Panc1 (cell line): ENCODE measurements at regions not wholly inside any gene's neighbourhood (a gene's known extent, or its start where the extent isn't known, plus 50 kb on each side); places are given as distances from the start of the nearest gene placed in this dataset.

Experiments used
- ATAC-seq: fragments of 200-7000 bp; cut with Tn5 transposase; 2 replicates; pipeline ENCODE4 v1.9.1; 2020; ENCODE audit warnings: mild to moderate bottlenecking, moderate library complexity
- BruUV-seq: library from RNA; stranded (reverse); fragments of 400-500 nt; replicated peaks from 2 replicates; lab custom pipeline; 2021; lab: Mats Ljungman, UMichigan
- CTCF ChIA-PET: fragments of 300-600 bp; sonication (Branson Sonifier 250); formaldehyde crosslinking; loops from one replicate; lab custom pipeline; 2022; ENCODE audit warnings: antibody characterized with exemption; lab: Charles Lee
- POLR2A ChIA-PET: fragments of 300-600 bp; sonication (Branson Sonifier 250); formaldehyde crosslinking; loops from one replicate; lab custom pipeline; 2022; ENCODE audit warnings: antibody characterized with exemption; lab: Charles Lee
- DNase-seq: peaks from one replicate; pipeline ENCODE4 v3.0.0-alpha.2; 2010; ENCODE audit warnings: low read depth, low spot score
- H3K27ac ChIP-seq: 2 replicates; pipeline ENCODE4 v1.5.1; 2011; ENCODE audit warnings: mild to moderate bottlenecking, low read length, inconsistent platforms
- H3K27me3 ChIP-seq: fragments of 200-500 bp; sonication (Bioruptor generic); 2 replicates; pipeline ENCODE4 v1.6.0; 2014; ENCODE audit warnings: low read length, inconsistent platforms; ENCODE audit not compliant: control insufficient read depth, insufficient read depth
- H3K36me3 ChIP-seq: fragments of 200-500 bp; sonication (Bioruptor generic); 2 replicates; pipeline ENCODE4 v1.5.1; 2014; ENCODE audit warnings: inconsistent platforms, mild to moderate bottlenecking, low read length, moderate library complexity; ENCODE audit not compliant: control insufficient read depth, insufficient read depth
- H3K4me1 ChIP-seq: 2 replicates; pipeline ENCODE4 v1.5.1; 2011; ENCODE audit warnings: inconsistent platforms, mild to moderate bottlenecking, low read length, moderate library complexity; ENCODE audit not compliant: control insufficient read depth, insufficient read depth
- H3K4me3 ChIP-seq, 2 experiments: 2 replicates each; pipeline ENCODE4 v1.5.1; 2011 to 2012; ENCODE audit warnings: low read depth in 2 of 2, low read length in 2 of 2, mild to moderate bottlenecking in 2 of 2, inconsistent platforms in 1 of 2, moderate library complexity in 1 of 2
- H3K9me3 ChIP-seq: fragments of 200-500 bp; sonication (Bioruptor generic); 2 replicates; pipeline ENCODE4 v1.5.1; 2014; ENCODE audit warnings: low read depth, mild to moderate bottlenecking, inconsistent platforms, low read length, moderate library complexity; ENCODE audit not compliant: control insufficient read depth, insufficient read depth
- CTCF ChIP-seq: fragments of 450-650 bp; IDR thresholded peaks from 2 replicates; pipeline ENCODE4 v1.5.1; 2017; ENCODE audit warnings: mild to moderate bottlenecking
- POLR2AphosphoS5 ChIP-seq: IDR thresholded peaks from 2 replicates; pipeline ENCODE4 v1.6.1; 2012; ENCODE audit warnings: mild to moderate bottlenecking, low read depth, low read length, moderate library complexity
- REST ChIP-seq, 2 experiments: IDR thresholded peaks; 2 replicates each; pipeline ENCODE4 v1.6.1; 2011 to 2012; ENCODE audit warnings: low read depth in 2 of 2, control low read depth in 1 of 2, low read length in 1 of 2, mild to moderate bottlenecking in 1 of 2, moderate library complexity in 1 of 2; ENCODE audit not compliant: insufficient read depth in 1 of 2
- SIN3A ChIP-seq: IDR thresholded peaks from 2 replicates; pipeline ENCODE4 v1.6.1; 2012; ENCODE audit warnings: low read depth, mild to moderate bottlenecking, low read length, moderate library complexity, borderline replicate concordance; ENCODE audit not compliant: insufficient read depth
- TCF7L2 ChIP-seq: IDR thresholded peaks from 2 replicates; pipeline ENCODE4 v1.6.1; 2011; ENCODE audit warnings: mild to moderate bottlenecking, low read depth, low read length, inconsistent platforms
- in situ Hi-C: cut with HindIII; loops from 2 replicates; pipeline ENCODE4 v1.10.0; 2016; ENCODE audit warnings: low sequenced_read_pairs, low pct_unique_long_range_greater_than_20kb
- intact Hi-C: fragments of 100-400 bp; cut with micrococcal nuclease; formaldehyde crosslinking; loops from one replicate; pipeline ENCODE4 v1.10.0; 2022; ENCODE audit not compliant: unreplicated experiment

GRCh38 chr13:80100636-80101035 is 240.3 kb downstream of the SPRY2 start:
- ChIA-PET POLR2A (no interaction called here), CTCF (no interaction called here)
- Histone ChIP-seq H3K4me3 (no peak overlapping the region), H3K36me3 (no peaks in the 10 kb centered on the region), H3K27me3 (no peaks in the 10 kb centered on the region), H3K9me3 (no peaks in the 10 kb centered on the region), H3K27ac (no peak overlapping the region), H3K4me1 (no peaks in the 10 kb centered on the region)
- intact Hi-C loops (no loop called here), in situ Hi-C loops (no loop called here)
- no peak for DNase-seq
- no TSS peak for BruUV-seq
- ATAC-seq, result no peak
- TF ChIP-seq CTCF (no peak), REST (IDR thresholded peaks at IDR 0.05; ENCODE audit: insufficient read depth in 1 of 2, low read depth in 2 of 2, low read length in 1 of 2) (no peak), TCF7L2 (no peak), POLR2AphosphoS5 (no peak), SIN3A (no peak)

- BruUV-seq, result no TSS peak
- Histone ChIP-seq H3K36me3 (no peaks in the 10 kb centered on the region), H3K27ac (no peak overlapping the region), H3K4me1 (no peaks in the 10 kb centered on the region), H3K4me3 (no peak overlapping the region), H3K9me3 (no peaks in the 10 kb centered on the region), H3K27me3 (no peaks in the 10 kb centered on the region)
- in situ Hi-C loops, result no loop called here
- ChIA-PET POLR2A (interaction anchor here (0.6 kb wide), 2 partner anchors 49 to 73 kb away, joined by 3 to 6 read pairs; no protein-coding TSS in a partner anchor), CTCF (no interaction called here)
- intact Hi-C loops, result no loop called here
- no peak for TF ChIP-seq CTCF
- TF ChIP-seq POLR2AphosphoS5, result no peak
- TF ChIP-seq TCF7L2, result no peak
- TF ChIP-seq SIN3A, result no peak
- no peak for TF ChIP-seq REST (IDR thresholded peaks at IDR 0.05; ENCODE audit: insufficient read depth in 1 of 2, low read depth in 2 of 2, low read length in 1 of 2)
- ATAC-seq (no peak), DNase-seq (no peak)
Observed at GRCh38 chr13:80097561-80097960, 243.4 kb downstream of the SPRY2 start.
